ENCODE measurements at regions not wholly inside any gene's neighbourhood (a gene's known extent, or its start where the extent isn't known, plus 50 kb on each side); places are given as distances from the start of the nearest gene placed in this dataset.

DNA sequence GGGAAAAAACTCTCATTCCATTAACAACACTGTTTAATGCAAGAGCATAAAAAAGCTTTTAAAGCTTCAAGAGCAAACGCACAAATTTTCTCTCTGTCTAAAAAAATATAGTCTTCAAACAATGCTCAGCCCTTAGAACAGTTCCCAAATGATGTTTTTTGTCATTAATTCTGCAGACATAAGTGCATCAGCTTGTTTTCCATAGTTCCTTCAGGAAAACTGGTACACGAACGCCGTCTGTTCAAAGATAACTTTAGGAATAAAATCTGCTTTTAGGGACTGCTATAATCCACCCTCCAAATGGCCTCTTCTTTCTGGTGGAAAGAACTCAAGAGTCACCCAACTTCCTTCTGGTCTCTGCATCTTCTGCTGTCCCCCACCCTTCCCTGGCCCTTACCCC, 98.2 kb upstream of the SLC66A3 start:
- ATAC-seq, result peak; percentile 21
- no peak for TF ChIP-seq ZFP30 (CRISPR knock-in tag; IDR thresholded peaks at IDR 0.05)
- no peak for TF ChIP-seq TOX (CRISPR knock-in tag; IDR thresholded peaks at IDR 0.05; ENCODE audit: borderline replicate concordance)
- no peak for TF ChIP-seq ZNF565 (CRISPR knock-in tag; conservative IDR thresholded peaks at IDR 0.05; ENCODE audit: low read depth)
- no peak for TF ChIP-seq ZFP3 (CRISPR knock-in tag; IDR thresholded peaks at IDR 0.05)
- TF ChIP-seq CSDC2 (CRISPR knock-in tag; IDR thresholded peaks at IDR 0.05), result no peak
- TF ChIP-seq, protein P1, sequence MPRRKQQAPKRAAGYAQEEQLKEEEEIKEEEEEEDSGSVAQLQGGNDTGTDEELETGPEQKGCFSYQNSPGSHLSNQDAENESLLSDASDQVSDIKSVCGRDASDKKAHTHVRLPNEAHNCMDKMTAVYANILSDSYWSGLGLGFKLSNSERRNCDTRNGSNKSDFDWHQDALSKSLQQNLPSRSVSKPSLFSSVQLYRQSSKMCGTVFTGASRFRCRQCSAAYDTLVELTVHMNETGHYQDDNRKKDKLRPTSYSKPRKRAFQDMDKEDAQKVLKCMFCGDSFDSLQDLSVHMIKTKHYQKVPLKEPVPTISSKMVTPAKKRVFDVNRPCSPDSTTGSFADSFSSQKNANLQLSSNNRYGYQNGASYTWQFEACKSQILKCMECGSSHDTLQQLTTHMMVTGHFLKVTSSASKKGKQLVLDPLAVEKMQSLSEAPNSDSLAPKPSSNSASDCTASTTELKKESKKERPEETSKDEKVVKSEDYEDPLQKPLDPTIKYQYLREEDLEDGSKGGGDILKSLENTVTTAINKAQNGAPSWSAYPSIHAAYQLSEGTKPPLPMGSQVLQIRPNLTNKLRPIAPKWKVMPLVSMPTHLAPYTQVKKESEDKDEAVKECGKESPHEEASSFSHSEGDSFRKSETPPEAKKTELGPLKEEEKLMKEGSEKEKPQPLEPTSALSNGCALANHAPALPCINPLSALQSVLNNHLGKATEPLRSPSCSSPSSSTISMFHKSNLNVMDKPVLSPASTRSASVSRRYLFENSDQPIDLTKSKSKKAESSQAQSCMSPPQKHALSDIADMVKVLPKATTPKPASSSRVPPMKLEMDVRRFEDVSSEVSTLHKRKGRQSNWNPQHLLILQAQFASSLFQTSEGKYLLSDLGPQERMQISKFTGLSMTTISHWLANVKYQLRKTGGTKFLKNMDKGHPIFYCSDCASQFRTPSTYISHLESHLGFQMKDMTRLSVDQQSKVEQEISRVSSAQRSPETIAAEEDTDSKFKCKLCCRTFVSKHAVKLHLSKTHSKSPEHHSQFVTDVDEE (CRISPR knock-in tag; IDR thresholded peaks at IDR 0.05), result no peak

DNA sequence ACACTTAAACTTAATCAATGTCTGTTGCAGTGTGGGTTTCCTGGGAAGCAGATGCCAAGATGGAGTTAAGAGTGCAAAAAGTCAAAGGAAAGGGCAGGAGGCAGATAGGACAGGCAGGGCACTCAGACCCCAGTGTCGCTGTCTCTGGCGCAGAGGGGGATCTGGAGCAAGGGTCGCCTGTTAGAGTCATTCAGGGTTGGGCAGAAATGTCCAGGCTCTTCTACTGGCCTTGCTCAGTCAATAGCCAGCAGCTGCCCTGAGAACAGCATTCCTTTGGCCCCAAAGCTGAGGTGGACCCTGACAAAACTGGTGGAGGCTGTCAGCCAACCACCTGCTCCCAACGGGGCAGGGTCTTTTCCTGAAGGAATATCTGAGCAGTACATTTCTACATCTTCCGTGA, 97.1 kb upstream of the SLC66A3 start:
- ATAC-seq, result no peak
- no peak for TF ChIP-seq ZNF70 (CRISPR knock-in tag; IDR thresholded peaks at IDR 0.05)
- no peak for TF ChIP-seq ZNF8 (CRISPR knock-in tag; IDR thresholded peaks at IDR 0.05)
- TF ChIP-seq, protein P1 (CRISPR knock-in tag; IDR thresholded peaks at IDR 0.05), result no peak
- TF ChIP-seq TCF4 (CRISPR knock-in tag; IDR thresholded peaks at IDR 0.05; ENCODE audit: borderline replicate concordance), result no peak
- no peak for TF ChIP-seq ZFP3 (CRISPR knock-in tag; IDR thresholded peaks at IDR 0.05)
- TF ChIP-seq ESRRG (CRISPR knock-in tag; IDR thresholded peaks at IDR 0.05), result no peak
- TF ChIP-seq ZNF565 (CRISPR knock-in tag; conservative IDR thresholded peaks at IDR 0.05; ENCODE audit: low read depth), result no peak
- no peak for TF ChIP-seq OSR1 (CRISPR knock-in tag; IDR thresholded peaks at IDR 0.05)
- TF ChIP-seq, protein P2, sequence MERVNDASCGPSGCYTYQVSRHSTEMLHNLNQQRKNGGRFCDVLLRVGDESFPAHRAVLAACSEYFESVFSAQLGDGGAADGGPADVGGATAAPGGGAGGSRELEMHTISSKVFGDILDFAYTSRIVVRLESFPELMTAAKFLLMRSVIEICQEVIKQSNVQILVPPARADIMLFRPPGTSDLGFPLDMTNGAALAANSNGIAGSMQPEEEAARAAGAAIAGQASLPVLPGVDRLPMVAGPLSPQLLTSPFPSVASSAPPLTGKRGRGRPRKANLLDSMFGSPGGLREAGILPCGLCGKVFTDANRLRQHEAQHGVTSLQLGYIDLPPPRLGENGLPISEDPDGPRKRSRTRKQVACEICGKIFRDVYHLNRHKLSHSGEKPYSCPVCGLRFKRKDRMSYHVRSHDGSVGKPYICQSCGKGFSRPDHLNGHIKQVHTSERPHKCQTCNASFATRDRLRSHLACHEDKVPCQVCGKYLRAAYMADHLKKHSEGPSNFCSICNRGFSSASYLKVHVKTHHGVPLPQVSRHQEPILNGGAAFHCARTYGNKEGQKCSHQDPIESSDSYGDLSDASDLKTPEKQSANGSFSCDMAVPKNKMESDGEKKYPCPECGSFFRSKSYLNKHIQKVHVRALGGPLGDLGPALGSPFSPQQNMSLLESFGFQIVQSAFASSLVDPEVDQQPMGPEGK (CRISPR knock-in tag; IDR thresholded peaks at IDR 0.05; ENCODE audit: borderline replicate concordance), result no peak
- TF ChIP-seq, protein P3, sequence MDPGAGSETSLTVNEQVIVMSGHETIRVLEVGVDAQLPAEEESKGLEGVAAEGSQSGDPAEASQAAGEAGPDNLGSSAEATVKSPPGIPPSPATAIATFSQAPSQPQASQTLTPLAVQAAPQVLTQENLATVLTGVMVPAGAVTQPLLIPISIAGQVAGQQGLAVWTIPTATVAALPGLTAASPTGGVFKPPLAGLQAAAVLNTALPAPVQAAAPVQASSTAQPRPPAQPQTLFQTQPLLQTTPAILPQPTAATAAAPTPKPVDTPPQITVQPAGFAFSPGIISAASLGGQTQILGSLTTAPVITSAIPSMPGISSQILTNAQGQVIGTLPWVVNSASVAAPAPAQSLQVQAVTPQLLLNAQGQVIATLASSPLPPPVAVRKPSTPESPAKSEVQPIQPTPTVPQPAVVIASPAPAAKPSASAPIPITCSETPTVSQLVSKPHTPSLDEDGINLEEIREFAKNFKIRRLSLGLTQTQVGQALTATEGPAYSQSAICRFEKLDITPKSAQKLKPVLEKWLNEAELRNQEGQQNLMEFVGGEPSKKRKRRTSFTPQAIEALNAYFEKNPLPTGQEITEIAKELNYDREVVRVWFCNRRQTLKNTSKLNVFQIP (CRISPR knock-in tag; IDR thresholded peaks at IDR 0.05; ENCODE audit: borderline replicate concordance, low read depth), result no peak
- no peak for TF ChIP-seq CSDC2 (CRISPR knock-in tag; IDR thresholded peaks at IDR 0.05)
- TF ChIP-seq, protein P4, sequence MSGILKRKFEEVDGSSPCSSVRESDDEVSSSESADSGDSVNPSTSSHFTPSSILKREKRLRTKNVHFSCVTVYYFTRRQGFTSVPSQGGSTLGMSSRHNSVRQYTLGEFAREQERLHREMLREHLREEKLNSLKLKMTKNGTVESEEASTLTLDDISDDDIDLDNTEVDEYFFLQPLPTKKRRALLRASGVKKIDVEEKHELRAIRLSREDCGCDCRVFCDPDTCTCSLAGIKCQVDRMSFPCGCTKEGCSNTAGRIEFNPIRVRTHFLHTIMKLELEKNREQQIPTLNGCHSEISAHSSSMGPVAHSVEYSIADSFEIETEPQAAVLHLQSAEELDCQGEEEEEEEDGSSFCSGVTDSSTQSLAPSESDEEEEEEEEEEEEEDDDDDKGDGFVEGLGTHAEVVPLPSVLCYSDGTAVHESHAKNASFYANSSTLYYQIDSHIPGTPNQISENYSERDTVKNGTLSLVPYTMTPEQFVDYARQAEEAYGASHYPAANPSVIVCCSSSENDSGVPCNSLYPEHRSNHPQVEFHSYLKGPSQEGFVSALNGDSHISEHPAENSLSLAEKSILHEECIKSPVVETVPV (CRISPR knock-in tag; IDR thresholded peaks at IDR 0.05), result no peak
- TF ChIP-seq ZC3H10 (CRISPR knock-in tag; IDR thresholded peaks at IDR 0.05), result no peak
- no peak for TF ChIP-seq ISL1 (CRISPR knock-in tag; IDR thresholded peaks at IDR 0.05)
- no peak for TF ChIP-seq BACH2 (CRISPR knock-in tag; IDR thresholded peaks at IDR 0.05; ENCODE audit: borderline replicate concordance)

DNA sequence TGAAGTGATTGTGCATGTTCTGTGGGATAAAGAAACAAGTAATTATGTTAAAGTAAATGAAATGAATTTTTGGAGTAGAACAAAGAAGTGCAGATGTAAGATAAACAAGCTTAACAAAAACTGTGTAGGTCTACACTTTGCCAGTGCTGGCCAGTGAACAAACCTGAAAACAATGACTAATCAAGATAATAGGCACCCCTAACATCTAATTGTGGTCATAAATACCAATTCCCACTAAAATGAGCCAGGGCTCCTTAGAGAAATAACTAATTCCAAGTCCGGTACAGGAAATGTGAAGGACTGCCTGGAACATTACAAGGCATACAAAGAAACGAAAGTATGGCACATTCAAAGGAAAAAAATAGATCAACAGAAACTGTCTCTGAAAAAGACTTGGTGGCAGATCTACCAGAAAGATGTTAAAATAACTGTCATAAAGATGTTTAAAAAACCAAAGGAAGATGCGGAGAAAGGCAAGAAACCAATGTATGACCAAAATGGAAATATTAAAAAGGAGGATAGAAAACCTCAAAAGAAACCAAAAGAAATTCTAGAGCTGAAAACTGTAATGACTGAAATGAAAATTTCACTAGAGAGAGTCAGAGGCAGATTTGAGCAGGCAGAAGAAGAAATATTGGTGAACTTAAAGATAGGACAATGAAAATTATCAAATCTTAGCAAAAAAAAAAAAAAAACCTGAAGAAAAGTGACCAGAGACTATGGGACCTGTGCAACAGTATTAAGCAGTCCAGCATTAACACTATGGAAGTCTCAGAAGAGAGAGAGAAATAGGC, 94.7 kb upstream of the SLC66A3 start:
- no peak for ATAC-seq
- TF ChIP-seq, protein P2 (CRISPR knock-in tag; IDR thresholded peaks at IDR 0.05; ENCODE audit: borderline replicate concordance), result no peak
- TF ChIP-seq PPARA (CRISPR knock-in tag; IDR thresholded peaks at IDR 0.05; ENCODE audit: borderline replicate concordance), result no peak
- no peak for TF ChIP-seq ZFP3 (CRISPR knock-in tag; IDR thresholded peaks at IDR 0.05)
- TF ChIP-seq, protein P1 (CRISPR knock-in tag; IDR thresholded peaks at IDR 0.05), result no peak
- TF ChIP-seq CSDC2 (CRISPR knock-in tag; IDR thresholded peaks at IDR 0.05), result no peak
- TF ChIP-seq SNAI2 (CRISPR knock-in tag; IDR thresholded peaks at IDR 0.05), result no peak
- TF ChIP-seq ZNF8 (CRISPR knock-in tag; IDR thresholded peaks at IDR 0.05), result no peak
- no peak for TF ChIP-seq ZNF565 (CRISPR knock-in tag; conservative IDR thresholded peaks at IDR 0.05; ENCODE audit: low read depth)
- TF ChIP-seq GLIS3 (CRISPR knock-in tag; IDR thresholded peaks at IDR 0.05), result no peak

All from SK-N-SH treated with all-trans-retinoic acid at 6 μM for 48 hours (cell line).